Natural killer cell (primary cell): ENCODE measurements at regions not wholly inside any gene's neighbourhood (a gene's known extent, or its start where the extent isn't known, plus 50 kb on each side); places are given as distances from the start of the nearest gene placed in this dataset.

ENCODE experiments used
- ATAC-seq, 3 donors: fragments of 150-1000 bp in 2 of 3; fragments of 200-7000 bp in 1 of 3; cut with Tn5 transposase; 1 replicate in 1 of 3; 2 replicates in 2 of 3; pipeline ENCODE4 v1.10.0; 2021; ENCODE audit warnings: mild to moderate bottlenecking in 2 of 3, moderate library complexity in 2 of 3
- DNase-seq, 2 donors: peaks; one replicate each; pipeline versions ENCODE4 v3.0.0 to v3.0.0-alpha.2; 2013 to 2021; ENCODE audit warnings: mixed read lengths in 1 of 2
- H3K27ac ChIP-seq: one replicate; pipeline ENCODE4 v1.5.1; 2013; ENCODE audit warnings: mild to moderate bottlenecking, low read length
- H3K27me3 ChIP-seq: one replicate; pipeline ENCODE4 v1.6.1; 2013; ENCODE audit warnings: low read length; ENCODE audit not compliant: control insufficient read depth, insufficient read depth
- H3K36me3 ChIP-seq: one replicate; pipeline ENCODE4 v1.6.1; 2013; ENCODE audit warnings: low read length; ENCODE audit not compliant: control insufficient read depth, insufficient read depth
- H3K4me1 ChIP-seq: one replicate; pipeline ENCODE4 v1.6.1; 2013; ENCODE audit warnings: low read length; ENCODE audit not compliant: control insufficient read depth, insufficient read depth
- H3K4me3 ChIP-seq: one replicate; pipeline ENCODE4 v1.5.1; 2013; ENCODE audit warnings: low read length
- H3K9me3 ChIP-seq: one replicate; pipeline ENCODE4 v1.6.1; 2013; ENCODE audit warnings: low read length; ENCODE audit not compliant: control insufficient read depth, insufficient read depth
- H3K27ac Mint-ChIP-seq, 2 donors: one replicate each; pipeline ENCODE4 v1.8.0; 2022; ENCODE audit warnings: mild to moderate bottlenecking in 2 of 2, mixed read lengths in 2 of 2, moderate library complexity in 1 of 2
- H3K27me3 Mint-ChIP-seq, 2 donors: one replicate each; pipeline ENCODE4 v1.8.0; 2022; ENCODE audit warnings: low read depth in 2 of 2, mixed read lengths in 2 of 2
- H3K36me3 Mint-ChIP-seq: one replicate; pipeline ENCODE4 v1.8.0; 2022; ENCODE audit warnings: mixed read lengths
- H3K4me1 Mint-ChIP-seq, 2 donors: one replicate each; pipeline ENCODE4 v1.8.0; 2022; ENCODE audit warnings: mixed read lengths in 2 of 2
- H3K4me3 Mint-ChIP-seq: one replicate; pipeline ENCODE4 v1.8.0; 2022; ENCODE audit warnings: mild to moderate bottlenecking, moderate library complexity, mixed read lengths
- H3K9me3 Mint-ChIP-seq, 2 donors: one replicate each; pipeline ENCODE4 v1.8.0; 2022; ENCODE audit warnings: mixed read lengths in 2 of 2
- WGBS: methylation state at CpG from one replicate; pipeline ENCODE4 v1.1.7; 2013; ENCODE audit warnings: missing lambda C conversion rate; ENCODE audit not compliant: insufficient coverage; 5-methylcytosine and 5-hydroxymethylcytosine counted together
- intact Hi-C: fragments of 100-400 bp; cut with micrococcal nuclease; formaldehyde crosslinking; loops from one replicate; pipeline ENCODE4 v1.14.2; 2022
- TF ChIP-seq, protein P1 (sequence below): fragments of 200-600 bp; IDR thresholded peaks from one replicate; pipeline ENCODE4 v1.8.0; 2022; ENCODE audit warnings: antibody characterized with exemption

DNA sequence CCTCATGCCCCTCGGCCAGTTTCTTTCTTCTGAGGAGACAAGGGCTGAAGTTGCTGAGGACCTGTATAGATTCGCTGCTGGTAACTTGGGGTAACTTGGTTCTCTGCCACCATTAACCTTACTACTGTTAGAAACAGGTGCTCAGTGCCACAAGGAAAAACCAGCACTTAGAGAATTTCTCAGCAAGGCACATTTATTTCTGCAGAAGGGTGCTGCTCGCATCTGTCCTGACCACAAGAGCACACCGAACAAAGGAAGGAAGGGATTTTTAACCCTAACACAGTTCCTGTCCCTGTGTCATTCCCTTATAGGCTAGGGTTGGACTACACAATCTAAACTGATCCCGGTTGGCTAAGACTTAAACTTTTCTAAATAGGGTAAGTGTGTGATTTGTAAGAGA is 154.1 kb downstream of the SOCS6 start:
- no peak overlapping the region for H3K4me3 ChIP-seq
- no peaks in the 10 kb centered on the region for H3K36me3 ChIP-seq
- no peaks in the 10 kb centered on the region for H3K27me3 ChIP-seq
- ATAC-seq (no peak), DNase-seq (no peak)
- H3K4me3 Mint-ChIP-seq = no peak overlapping the region
- H3K4me1 ChIP-seq = no peaks in the 10 kb centered on the region
- intact Hi-C loops = no loop called here
- H3K9me3 ChIP-seq = peaks cover 8% of the 10 kb centered on the region
- H3K27me3 Mint-ChIP-seq = no peaks in the 10 kb centered on the region
- TF ChIP-seq, protein P1, sequence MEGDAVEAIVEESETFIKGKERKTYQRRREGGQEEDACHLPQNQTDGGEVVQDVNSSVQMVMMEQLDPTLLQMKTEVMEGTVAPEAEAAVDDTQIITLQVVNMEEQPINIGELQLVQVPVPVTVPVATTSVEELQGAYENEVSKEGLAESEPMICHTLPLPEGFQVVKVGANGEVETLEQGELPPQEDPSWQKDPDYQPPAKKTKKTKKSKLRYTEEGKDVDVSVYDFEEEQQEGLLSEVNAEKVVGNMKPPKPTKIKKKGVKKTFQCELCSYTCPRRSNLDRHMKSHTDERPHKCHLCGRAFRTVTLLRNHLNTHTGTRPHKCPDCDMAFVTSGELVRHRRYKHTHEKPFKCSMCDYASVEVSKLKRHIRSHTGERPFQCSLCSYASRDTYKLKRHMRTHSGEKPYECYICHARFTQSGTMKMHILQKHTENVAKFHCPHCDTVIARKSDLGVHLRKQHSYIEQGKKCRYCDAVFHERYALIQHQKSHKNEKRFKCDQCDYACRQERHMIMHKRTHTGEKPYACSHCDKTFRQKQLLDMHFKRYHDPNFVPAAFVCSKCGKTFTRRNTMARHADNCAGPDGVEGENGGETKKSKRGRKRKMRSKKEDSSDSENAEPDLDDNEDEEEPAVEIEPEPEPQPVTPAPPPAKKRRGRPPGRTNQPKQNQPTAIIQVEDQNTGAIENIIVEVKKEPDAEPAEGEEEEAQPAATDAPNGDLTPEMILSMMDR = no peak
- no peak overlapping the region for H3K27ac Mint-ChIP-seq
- no peaks in the 10 kb centered on the region for H3K4me1 Mint-ChIP-seq
- H3K36me3 Mint-ChIP-seq = no peaks in the 10 kb centered on the region
- H3K9me3 Mint-ChIP-seq = peaks cover 3 to 7% of the 10 kb centered on the region in 2 donors
- no peak overlapping the region for H3K27ac ChIP-seq
- WGBS = 92% methylated on average over 5 of the region's 5 CpGs

DNA sequence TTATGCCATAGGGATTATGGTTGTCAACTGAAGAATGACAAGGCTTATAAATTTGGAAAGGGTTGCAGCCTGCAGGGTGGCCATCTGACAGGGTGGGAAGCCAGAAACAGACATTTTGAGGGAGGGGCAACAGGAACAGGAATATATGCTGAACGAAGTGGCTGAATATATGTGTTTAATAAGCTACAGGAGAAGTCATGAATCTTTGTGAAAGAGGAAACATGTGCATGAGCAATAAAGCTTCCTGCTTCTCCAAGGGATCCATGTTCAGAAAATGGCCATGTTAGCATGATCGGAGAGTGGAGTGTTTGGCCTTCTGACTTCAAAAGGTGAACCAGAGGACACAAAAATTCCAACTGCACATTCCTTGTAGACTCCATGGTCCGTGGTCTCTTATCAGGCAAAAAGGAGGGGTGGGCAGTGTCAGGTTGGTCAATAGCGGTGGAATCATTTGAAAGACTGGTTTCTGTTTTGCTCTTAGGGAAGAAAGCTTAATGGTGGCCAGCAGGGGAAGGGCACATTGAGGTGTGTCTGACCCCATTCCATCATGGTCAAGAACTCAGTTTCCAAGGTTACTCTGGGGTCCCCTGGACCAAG is 144.1 kb downstream of the SOCS6 start:
- intact Hi-C loops = no loop called here
- TF ChIP-seq, protein P1 = no peak
- H3K36me3 ChIP-seq = no peaks in the 10 kb centered on the region
- H3K9me3 ChIP-seq = no peaks in the 10 kb centered on the region
- H3K36me3 Mint-ChIP-seq = no peaks in the 10 kb centered on the region
- ATAC-seq = no peak
- H3K9me3 Mint-ChIP-seq = no peaks in the 10 kb centered on the region
- H3K4me3 ChIP-seq = no peak overlapping the region
- H3K4me3 Mint-ChIP-seq = no peak overlapping the region
- 69% methylated on average over 4 of the region's 4 CpGs for WGBS
- H3K4me1 ChIP-seq = no peaks in the 10 kb centered on the region
- DNase-seq = no peak
- H3K27ac Mint-ChIP-seq = no peak overlapping the region
- no peaks in the 10 kb centered on the region for H3K27me3 Mint-ChIP-seq
- H3K27ac ChIP-seq = no peak overlapping the region
- H3K27me3 ChIP-seq = no peaks in the 10 kb centered on the region
- no peaks in the 10 kb centered on the region for H3K4me1 Mint-ChIP-seq

DNA sequence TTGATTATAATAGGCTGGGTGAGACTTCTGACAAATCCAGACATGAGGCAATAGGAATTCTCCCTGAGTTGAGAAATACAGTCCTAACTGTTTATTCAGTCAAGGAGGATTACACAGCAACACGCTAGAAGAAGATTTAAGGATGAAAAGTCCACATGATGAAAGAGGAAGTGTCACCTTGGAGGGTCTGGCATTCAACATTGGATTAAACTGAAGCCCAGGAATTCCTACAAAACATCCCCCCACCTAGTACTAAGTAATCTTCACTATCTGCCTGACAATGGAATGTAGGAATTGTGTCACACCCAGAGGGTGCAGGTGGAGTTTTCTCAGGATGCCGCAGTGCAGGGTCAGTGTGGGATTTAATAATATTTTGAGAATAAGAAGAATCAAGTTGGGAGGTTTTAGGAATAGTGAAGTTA is 142.4 kb downstream of the SOCS6 start:
- Histone ChIP-seq H3K27ac (no peak overlapping the region), H3K4me1 (no peaks in the 10 kb centered on the region), H3K36me3 (no peaks in the 10 kb centered on the region), H3K27me3 (no peaks in the 10 kb centered on the region), H3K9me3 (no peaks in the 10 kb centered on the region), H3K4me3 (no peak overlapping the region)
- Mint-ChIP-seq H3K36me3 (no peaks in the 10 kb centered on the region), H3K27me3 (no peaks in the 10 kb centered on the region), H3K4me3 (no peak overlapping the region), H3K4me1 (no peaks in the 10 kb centered on the region), H3K9me3 (no peaks in the 10 kb centered on the region), H3K27ac (no peak overlapping the region)
- 86% methylated on average over 2 of the region's 2 CpGs for WGBS
- TF ChIP-seq, protein P1 = no peak
- ATAC-seq (no peak), DNase-seq (no peak)
- intact Hi-C loops = no loop called here

DNA sequence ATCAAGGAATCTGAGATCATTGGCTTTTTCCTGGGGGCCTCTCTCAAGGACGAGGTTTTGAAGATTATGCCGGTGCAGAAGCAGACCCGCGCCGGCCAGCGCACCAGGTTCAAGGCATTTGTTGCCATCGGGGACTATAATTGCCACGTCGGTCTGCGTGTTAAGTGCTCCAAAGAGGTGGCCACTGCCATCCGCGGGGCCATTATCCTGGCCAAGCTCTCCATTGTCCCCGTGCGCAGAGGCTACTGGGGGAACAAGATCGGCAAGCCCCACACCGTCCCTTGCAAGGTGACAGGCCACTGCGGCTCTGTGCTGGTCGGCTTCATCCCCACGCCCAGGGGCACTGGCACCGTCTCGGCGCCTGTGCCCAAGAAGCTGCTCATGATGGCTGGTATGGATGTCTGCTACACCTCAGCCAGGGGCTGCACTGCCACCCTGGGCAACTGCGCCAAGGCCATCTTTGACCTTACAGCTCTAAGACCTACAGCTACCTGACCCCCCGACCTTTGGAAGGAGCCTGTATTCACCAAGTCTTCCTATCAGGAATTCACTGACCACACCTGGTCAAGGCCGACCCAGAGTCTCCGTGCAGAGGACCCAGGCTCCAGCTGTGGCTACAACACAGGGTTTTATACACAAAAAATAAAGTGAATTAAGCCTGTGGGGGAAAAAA is 141.8 kb downstream of the SOCS6 start:
- H3K36me3 Mint-ChIP-seq = no peaks in the 10 kb centered on the region
- no peak for DNase-seq
- no peak for ATAC-seq
- TF ChIP-seq, protein P1 = no peak
- Histone ChIP-seq H3K27me3 (no peaks in the 10 kb centered on the region), H3K9me3 (no peaks in the 10 kb centered on the region), H3K4me3 (no peak overlapping the region), H3K36me3 (no peaks in the 10 kb centered on the region), H3K4me1 (no peaks in the 10 kb centered on the region), H3K27ac (no peak overlapping the region)
- WGBS = 93% methylated on average over 26 of the region's 26 CpGs
- H3K27ac Mint-ChIP-seq = no peak overlapping the region
- H3K27me3 Mint-ChIP-seq = no peaks in the 10 kb centered on the region
- intact Hi-C loops = no loop called here
- H3K9me3 Mint-ChIP-seq = no peaks in the 10 kb centered on the region
- no peaks in the 10 kb centered on the region for H3K4me1 Mint-ChIP-seq
- H3K4me3 Mint-ChIP-seq = no peak overlapping the region
